ENCODE measurements at regions not wholly inside any gene's neighbourhood (a gene's known extent, or its start where the extent isn't known, plus 50 kb on each side); places are given as distances from the start of the nearest gene placed in this dataset.
A peak's percentile ranks its signal among the peaks of the same experiment; 100 is the strongest.

DNA sequence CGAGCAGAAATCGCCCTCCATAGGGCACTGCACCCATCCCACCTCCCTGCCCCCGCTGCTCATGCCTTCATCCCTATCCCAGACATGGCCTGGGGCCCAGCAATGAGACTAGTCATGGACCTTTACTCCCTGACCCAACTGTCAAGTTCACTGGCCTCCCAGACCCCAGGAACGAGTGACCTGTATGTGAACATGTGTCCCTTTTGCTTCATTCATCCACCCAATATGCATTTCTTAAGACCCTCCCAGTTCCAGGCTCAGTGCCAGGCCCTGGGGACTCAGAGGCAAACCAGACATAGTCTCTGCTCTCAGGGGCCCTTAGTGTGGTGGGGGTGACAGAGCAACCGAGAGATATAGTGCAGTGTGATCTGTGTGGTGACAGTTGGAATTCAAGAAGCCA is 67.0 kb downstream of the EFNB1 start:
- DNase-seq (ENCODE audit: low spot score), result no peak
- intact Hi-C loops (cut with DNase I), result no loop called here

DNA sequence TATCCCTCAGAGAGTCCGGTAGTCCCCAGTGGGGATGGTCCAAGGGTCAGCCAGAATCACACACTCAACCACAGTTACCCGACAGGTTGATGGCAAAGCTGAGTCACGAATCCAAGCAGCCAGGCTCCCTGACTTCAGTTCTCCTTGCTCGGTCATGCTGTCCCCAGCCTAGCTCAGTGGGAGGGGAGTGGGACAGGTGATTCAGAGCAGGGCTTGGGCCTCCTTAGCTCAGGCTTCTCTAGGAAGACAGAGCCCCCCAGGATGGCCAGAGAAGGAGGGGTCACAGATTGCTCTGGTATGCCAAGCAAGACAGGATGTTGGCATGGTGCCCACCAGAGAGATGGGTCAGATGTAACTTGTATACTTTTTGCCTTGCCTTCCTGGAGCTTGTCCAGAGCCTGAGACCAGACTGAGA is 66.5 kb downstream of the EFNB1 start:
- intact Hi-C loops (cut with DNase I), result no loop called here
- DNase-seq (ENCODE audit: low spot score), result peak; percentile 80

DNA sequence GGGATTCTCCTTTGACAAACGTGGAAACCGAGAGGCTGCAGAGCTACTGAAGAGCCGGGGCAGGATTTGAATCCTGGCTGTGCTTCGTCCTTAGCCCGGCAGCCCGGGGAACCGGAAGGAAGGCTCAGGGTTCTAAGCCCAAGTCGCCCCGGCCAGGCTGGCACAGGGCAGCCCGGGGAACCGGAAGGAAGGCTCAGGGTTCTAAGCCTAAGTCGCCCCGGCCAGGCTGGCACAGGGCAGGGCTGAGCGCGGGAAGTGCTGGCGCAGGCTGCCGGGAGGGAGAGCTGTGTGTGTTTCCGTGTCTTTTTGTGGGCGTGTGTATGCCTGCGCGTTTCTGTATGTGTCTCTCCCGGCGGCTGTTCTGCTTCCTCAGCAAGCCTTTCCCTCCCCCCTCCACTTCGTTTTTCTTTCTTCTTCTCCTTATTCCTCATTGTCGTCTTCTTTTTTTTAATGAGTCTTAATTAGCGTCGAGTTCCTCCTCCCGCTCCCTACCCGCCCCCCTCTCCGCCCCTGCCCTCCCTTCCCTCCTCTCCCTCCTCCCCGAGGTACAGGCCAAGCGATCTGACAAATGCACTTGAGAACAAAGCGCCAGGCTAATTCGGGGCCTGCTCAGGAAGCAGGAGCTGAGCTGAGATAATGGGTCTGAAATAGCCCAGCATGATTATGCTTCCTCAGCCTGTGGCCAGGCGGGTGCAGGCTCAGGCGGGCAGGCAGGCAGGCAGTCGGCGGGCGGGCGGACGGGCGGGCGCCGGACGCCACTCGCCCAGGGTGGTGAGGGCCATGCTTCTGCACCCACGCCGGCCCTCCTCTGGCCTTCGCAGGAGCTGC is 65.9 kb downstream of the EFNB1 start:
- peak; percentile 89 for DNase-seq (ENCODE audit: low spot score)
- intact Hi-C loops (cut with DNase I), result no loop called here

DNA sequence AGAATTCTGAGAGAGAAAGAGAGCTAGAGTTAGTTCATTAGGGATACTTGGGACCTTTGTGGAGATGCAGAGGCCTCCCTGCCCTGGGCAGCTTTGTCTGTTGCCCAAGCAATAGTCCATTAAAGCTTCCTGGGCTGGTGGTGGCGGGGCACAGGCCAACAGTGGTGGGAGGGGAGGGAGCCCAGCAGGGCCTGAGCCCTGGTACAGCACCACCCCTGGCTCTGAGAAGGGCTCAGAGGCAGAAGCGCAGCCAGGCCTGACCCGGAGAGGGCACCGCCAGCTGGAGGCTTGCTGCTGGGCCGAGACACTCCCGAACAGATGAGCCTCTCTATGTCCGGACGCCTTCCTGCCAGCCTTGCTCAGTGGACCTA is 65.3 kb downstream of the EFNB1 start:
- DNase-seq (ENCODE audit: low spot score), result peak; percentile 68
- intact Hi-C loops (cut with DNase I), result no loop called here

DNA sequence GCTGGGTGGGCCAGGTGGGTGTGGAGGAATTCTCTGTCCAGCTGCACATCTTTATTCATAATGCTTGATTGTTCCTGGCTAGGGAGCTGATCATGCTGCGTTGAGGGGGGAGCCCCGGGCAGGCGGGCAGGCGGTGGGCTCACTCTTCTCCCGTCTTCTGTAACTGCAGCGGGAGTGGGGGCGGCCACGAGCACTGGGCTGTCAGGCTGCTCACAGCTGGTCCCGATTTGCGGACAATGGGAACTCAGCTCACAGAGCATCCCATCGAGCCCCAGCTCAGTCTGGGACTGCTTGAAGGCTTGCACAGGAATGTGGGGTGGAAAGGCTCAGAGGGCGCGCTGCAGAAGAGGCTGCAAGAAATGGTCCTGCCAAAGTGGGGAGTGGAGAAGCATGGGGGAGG is 63.8 kb downstream of the EFNB1 start:
- intact Hi-C loops (cut with DNase I), result no loop called here
- peak; percentile 63 for DNase-seq (ENCODE audit: low spot score)

DNA sequence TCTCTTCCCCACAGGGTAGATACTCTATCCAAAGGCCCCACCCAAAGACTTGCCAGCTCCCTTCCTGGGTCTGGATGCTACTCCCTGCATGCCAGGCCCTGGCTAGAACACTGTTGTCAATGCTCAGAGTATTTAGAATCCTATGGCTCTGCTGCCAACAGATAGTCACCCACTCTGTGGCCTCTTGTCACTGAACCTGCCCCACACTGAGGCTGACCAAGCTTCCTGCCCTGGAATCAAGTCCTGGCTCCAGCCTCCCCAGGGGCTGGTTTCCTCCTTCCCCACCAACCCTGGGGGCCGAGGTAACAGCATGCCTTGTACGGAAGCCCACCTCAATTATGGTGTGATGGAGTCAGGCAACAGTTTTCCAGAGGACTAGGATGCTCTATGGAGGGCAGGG is 63.3 kb downstream of the EFNB1 start:
- DNase-seq (ENCODE audit: low spot score), result peak; percentile 24
- intact Hi-C loops (cut with DNase I), result no loop called here

Data from posterior vena cava (tissue), 2 donors.